ENCODE measurements at regions not wholly inside any gene's neighbourhood (a gene's known extent, or its start where the extent isn't known, plus 50 kb on each side); places are given as distances from the start of the nearest gene placed in this dataset.

DNA sequence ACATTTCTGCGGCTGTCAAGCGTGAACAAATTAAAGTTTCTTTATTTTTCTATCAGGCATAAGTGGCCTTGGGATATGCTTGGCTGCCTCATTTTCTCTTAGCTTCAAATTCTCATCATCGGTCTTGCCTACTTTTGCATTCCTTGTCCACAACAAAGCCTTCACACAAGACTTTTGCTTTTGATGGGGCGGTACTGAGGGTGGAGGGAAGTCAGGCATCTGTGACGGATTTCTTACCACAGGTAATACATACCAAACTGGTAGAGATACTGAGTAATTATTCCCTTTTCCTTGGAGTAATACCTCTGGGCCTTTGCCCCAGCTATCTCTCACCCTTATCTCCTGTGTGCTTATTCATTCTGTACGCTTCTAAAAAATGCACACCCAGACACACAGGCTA is 468.3 kb upstream of the RGPD4 start:
- TF ChIP-seq, protein P1, sequence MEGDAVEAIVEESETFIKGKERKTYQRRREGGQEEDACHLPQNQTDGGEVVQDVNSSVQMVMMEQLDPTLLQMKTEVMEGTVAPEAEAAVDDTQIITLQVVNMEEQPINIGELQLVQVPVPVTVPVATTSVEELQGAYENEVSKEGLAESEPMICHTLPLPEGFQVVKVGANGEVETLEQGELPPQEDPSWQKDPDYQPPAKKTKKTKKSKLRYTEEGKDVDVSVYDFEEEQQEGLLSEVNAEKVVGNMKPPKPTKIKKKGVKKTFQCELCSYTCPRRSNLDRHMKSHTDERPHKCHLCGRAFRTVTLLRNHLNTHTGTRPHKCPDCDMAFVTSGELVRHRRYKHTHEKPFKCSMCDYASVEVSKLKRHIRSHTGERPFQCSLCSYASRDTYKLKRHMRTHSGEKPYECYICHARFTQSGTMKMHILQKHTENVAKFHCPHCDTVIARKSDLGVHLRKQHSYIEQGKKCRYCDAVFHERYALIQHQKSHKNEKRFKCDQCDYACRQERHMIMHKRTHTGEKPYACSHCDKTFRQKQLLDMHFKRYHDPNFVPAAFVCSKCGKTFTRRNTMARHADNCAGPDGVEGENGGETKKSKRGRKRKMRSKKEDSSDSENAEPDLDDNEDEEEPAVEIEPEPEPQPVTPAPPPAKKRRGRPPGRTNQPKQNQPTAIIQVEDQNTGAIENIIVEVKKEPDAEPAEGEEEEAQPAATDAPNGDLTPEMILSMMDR (conservative IDR thresholded peaks at IDR 0.05; ENCODE audit: low read depth, low read length): no peak
- TF ChIP-seq EZH2 (IDR thresholded peaks at IDR 0.05; ENCODE audit: borderline replicate concordance, low read depth, low read length, poor library complexity, severe bottlenecking): no peak

Data from A673 (cell line).